ENCODE measurements at regions not wholly inside any gene's neighbourhood (a gene's known extent, or its start where the extent isn't known, plus 50 kb on each side); places are given as distances from the start of the nearest gene placed in this dataset.

DNA sequence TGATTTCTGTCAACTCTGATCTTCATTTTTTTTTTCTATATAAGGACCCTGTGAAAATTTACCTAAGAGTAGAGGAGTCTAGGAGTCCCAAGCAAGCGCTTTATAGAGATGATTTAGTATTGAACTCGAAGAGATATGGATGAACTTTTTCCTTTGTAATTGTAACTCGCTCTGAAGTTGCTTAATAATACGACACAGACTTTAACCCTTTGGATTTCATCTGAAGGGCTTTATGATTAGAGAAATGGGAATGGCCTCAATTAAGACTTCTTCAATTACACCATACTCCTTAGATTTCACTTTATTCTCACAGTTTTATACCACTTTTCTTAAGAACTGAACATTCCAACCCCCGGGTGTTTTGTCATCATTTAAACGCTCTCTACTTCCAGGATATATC, 647.7 kb downstream of the HTR1A start (continued):
- no peak for TF ChIP-seq ZNF121 (CRISPR knock-in tag; IDR thresholded peaks at IDR 0.05)
- no peak for TF ChIP-seq ZNF138 (CRISPR knock-in tag; conservative IDR thresholded peaks at IDR 0.05)

DNA sequence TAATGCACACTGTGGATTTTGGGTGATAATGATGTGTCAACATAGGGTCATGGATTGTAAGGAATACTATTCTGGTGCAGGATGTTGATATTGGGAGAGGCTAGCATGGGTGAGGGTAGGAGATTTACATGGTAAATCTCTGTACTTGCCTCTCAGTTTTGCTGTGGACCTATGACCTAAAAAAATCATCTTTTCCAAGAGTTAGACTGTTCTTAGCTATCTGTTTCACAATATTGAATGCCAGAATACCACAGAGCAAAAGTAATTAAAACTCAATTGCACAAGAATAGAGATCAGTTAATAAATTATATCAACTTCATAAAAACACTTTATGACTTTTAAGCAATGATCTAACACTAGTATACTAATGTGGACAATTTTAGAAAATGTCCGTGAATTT, 651.6 kb downstream of the HTR1A start:
- DNase-seq (ENCODE audit: low spot score) (no peak), ATAC-seq (no peak)
- no peaks in the 10 kb centered on the region for H3K4me1 Mint-ChIP-seq
- H3K4me3 Mint-ChIP-seq, result no peak overlapping the region
- TF ChIP-seq, protein P1, sequence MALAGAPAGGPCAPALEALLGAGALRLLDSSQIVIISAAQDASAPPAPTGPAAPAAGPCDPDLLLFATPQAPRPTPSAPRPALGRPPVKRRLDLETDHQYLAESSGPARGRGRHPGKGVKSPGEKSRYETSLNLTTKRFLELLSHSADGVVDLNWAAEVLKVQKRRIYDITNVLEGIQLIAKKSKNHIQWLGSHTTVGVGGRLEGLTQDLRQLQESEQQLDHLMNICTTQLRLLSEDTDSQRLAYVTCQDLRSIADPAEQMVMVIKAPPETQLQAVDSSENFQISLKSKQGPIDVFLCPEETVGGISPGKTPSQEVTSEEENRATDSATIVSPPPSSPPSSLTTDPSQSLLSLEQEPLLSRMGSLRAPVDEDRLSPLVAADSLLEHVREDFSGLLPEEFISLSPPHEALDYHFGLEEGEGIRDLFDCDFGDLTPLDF (CRISPR knock-in tag; IDR thresholded peaks at IDR 0.05), result no peak
- TF ChIP-seq, protein P2, sequence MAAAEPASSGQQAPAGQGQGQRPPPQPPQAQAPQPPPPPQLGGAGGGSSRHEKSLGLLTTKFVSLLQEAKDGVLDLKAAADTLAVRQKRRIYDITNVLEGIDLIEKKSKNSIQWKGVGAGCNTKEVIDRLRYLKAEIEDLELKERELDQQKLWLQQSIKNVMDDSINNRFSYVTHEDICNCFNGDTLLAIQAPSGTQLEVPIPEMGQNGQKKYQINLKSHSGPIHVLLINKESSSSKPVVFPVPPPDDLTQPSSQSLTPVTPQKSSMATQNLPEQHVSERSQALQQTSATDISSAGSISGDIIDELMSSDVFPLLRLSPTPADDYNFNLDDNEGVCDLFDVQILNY (CRISPR knock-in tag; IDR thresholded peaks at IDR 0.05), result no peak
- TF ChIP-seq GRHL2 (CRISPR knock-in tag; IDR thresholded peaks at IDR 0.05; ENCODE audit: insufficient replicate concordance, severe bottlenecking), result no peak
- TF ChIP-seq, protein P3, sequence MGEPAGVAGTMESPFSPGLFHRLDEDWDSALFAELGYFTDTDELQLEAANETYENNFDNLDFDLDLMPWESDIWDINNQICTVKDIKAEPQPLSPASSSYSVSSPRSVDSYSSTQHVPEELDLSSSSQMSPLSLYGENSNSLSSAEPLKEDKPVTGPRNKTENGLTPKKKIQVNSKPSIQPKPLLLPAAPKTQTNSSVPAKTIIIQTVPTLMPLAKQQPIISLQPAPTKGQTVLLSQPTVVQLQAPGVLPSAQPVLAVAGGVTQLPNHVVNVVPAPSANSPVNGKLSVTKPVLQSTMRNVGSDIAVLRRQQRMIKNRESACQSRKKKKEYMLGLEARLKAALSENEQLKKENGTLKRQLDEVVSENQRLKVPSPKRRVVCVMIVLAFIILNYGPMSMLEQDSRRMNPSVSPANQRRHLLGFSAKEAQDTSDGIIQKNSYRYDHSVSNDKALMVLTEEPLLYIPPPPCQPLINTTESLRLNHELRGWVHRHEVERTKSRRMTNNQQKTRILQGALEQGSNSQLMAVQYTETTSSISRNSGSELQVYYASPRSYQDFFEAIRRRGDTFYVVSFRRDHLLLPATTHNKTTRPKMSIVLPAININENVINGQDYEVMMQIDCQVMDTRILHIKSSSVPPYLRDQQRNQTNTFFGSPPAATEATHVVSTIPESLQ (CRISPR knock-in tag; IDR thresholded peaks at IDR 0.05), result no peak
- TF ChIP-seq, protein P4, sequence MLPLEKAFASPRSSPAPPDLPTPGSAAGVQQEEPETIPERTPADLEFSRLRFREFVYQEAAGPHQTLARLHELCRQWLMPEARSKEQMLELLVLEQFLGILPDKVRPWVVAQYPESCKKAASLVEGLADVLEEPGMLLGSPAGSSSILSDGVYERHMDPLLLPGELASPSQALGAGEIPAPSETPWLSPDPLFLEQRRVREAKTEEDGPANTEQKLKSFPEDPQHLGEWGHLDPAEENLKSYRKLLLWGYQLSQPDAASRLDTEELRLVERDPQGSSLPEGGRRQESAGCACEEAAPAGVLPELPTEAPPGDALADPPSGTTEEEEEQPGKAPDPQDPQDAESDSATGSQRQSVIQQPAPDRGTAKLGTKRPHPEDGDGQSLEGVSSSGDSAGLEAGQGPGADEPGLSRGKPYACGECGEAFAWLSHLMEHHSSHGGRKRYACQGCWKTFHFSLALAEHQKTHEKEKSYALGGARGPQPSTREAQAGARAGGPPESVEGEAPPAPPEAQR (CRISPR knock-in tag; IDR thresholded peaks at IDR 0.05), result no peak
- no peak for TF ChIP-seq PRRX2 (CRISPR knock-in tag; IDR thresholded peaks at IDR 0.05)
- TF ChIP-seq, protein P5, sequence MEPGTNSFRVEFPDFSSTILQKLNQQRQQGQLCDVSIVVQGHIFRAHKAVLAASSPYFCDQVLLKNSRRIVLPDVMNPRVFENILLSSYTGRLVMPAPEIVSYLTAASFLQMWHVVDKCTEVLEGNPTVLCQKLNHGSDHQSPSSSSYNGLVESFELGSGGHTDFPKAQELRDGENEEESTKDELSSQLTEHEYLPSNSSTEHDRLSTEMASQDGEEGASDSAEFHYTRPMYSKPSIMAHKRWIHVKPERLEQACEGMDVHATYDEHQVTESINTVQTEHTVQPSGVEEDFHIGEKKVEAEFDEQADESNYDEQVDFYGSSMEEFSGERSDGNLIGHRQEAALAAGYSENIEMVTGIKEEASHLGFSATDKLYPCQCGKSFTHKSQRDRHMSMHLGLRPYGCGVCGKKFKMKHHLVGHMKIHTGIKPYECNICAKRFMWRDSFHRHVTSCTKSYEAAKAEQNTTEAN (CRISPR knock-in tag; IDR thresholded peaks at IDR 0.05), result no peak
- TF ChIP-seq, protein P6, sequence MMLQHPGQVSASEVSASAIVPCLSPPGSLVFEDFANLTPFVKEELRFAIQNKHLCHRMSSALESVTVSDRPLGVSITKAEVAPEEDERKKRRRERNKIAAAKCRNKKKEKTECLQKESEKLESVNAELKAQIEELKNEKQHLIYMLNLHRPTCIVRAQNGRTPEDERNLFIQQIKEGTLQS (CRISPR knock-in tag; conservative IDR thresholded peaks at IDR 0.05), result no peak
- TF ChIP-seq ESRRA (CRISPR knock-in tag; IDR thresholded peaks at IDR 0.05; ENCODE audit: borderline replicate concordance), result no peak
- TF ChIP-seq, protein P7, sequence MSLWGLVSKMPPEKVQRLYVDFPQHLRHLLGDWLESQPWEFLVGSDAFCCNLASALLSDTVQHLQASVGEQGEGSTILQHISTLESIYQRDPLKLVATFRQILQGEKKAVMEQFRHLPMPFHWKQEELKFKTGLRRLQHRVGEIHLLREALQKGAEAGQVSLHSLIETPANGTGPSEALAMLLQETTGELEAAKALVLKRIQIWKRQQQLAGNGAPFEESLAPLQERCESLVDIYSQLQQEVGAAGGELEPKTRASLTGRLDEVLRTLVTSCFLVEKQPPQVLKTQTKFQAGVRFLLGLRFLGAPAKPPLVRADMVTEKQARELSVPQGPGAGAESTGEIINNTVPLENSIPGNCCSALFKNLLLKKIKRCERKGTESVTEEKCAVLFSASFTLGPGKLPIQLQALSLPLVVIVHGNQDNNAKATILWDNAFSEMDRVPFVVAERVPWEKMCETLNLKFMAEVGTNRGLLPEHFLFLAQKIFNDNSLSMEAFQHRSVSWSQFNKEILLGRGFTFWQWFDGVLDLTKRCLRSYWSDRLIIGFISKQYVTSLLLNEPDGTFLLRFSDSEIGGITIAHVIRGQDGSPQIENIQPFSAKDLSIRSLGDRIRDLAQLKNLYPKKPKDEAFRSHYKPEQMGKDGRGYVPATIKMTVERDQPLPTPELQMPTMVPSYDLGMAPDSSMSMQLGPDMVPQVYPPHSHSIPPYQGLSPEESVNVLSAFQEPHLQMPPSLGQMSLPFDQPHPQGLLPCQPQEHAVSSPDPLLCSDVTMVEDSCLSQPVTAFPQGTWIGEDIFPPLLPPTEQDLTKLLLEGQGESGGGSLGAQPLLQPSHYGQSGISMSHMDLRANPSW (CRISPR knock-in tag; conservative IDR thresholded peaks at IDR 0.05; ENCODE audit: low read depth), result no peak
- TF ChIP-seq, protein P8, sequence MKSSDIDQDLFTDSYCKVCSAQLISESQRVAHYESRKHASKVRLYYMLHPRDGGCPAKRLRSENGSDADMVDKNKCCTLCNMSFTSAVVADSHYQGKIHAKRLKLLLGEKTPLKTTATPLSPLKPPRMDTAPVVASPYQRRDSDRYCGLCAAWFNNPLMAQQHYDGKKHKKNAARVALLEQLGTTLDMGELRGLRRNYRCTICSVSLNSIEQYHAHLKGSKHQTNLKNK (CRISPR knock-in tag; IDR thresholded peaks at IDR 0.05), result no peak
- no peak for TF ChIP-seq OVOL2 (CRISPR knock-in tag; IDR thresholded peaks at IDR 0.05; ENCODE audit: borderline replicate concordance)
- no peak for TF ChIP-seq IRF2 (CRISPR knock-in tag; IDR thresholded peaks at IDR 0.05; ENCODE audit: borderline replicate concordance, low read depth)
- TF ChIP-seq ZNF396 (CRISPR knock-in tag; IDR thresholded peaks at IDR 0.05; ENCODE audit: borderline replicate concordance), result no peak
- TF ChIP-seq, protein P9, sequence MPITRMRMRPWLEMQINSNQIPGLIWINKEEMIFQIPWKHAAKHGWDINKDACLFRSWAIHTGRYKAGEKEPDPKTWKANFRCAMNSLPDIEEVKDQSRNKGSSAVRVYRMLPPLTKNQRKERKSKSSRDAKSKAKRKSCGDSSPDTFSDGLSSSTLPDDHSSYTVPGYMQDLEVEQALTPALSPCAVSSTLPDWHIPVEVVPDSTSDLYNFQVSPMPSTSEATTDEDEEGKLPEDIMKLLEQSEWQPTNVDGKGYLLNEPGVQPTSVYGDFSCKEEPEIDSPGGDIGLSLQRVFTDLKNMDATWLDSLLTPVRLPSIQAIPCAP (CRISPR knock-in tag; IDR thresholded peaks at IDR 0.05), result no peak
- no peak for TF ChIP-seq ZBTB21 (CRISPR knock-in tag; IDR thresholded peaks at IDR 0.05; ENCODE audit: borderline replicate concordance)
- TF ChIP-seq ZNF138 (CRISPR knock-in tag; conservative IDR thresholded peaks at IDR 0.05), result no peak
- TF ChIP-seq ZNF121 (CRISPR knock-in tag; IDR thresholded peaks at IDR 0.05), result no peak
- TF ChIP-seq, protein P10, sequence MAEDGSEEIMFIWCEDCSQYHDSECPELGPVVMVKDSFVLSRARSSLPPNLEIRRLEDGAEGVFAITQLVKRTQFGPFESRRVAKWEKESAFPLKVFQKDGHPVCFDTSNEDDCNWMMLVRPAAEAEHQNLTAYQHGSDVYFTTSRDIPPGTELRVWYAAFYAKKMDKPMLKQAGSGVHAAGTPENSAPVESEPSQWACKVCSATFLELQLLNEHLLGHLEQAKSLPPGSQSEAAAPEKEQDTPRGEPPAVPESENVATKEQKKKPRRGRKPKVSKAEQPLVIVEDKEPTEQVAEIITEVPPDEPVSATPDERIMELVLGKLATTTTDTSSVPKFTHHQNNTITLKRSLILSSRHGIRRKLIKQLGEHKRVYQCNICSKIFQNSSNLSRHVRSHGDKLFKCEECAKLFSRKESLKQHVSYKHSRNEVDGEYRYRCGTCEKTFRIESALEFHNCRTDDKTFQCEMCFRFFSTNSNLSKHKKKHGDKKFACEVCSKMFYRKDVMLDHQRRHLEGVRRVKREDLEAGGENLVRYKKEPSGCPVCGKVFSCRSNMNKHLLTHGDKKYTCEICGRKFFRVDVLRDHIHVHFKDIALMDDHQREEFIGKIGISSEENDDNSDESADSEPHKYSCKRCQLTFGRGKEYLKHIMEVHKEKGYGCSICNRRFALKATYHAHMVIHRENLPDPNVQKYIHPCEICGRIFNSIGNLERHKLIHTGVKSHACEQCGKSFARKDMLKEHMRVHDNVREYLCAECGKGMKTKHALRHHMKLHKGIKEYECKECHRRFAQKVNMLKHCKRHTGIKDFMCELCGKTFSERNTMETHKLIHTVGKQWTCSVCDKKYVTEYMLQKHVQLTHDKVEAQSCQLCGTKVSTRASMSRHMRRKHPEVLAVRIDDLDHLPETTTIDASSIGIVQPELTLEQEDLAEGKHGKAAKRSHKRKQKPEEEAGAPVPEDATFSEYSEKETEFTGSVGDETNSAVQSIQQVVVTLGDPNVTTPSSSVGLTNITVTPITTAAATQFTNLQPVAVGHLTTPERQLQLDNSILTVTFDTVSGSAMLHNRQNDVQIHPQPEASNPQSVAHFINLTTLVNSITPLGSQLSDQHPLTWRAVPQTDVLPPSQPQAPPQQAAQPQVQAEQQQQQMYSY (CRISPR knock-in tag; IDR thresholded peaks at IDR 0.05), result no peak
- TF ChIP-seq CREM (CRISPR knock-in tag; IDR thresholded peaks at IDR 0.05), result no peak
- H3K36me3 Mint-ChIP-seq, result no peaks in the 10 kb centered on the region
- no peaks in the 10 kb centered on the region for H3K27me3 Mint-ChIP-seq (ENCODE audit: low read depth)
- no peak overlapping the region for H3K27ac Mint-ChIP-seq
- CTCF ChIA-PET, result no interaction called here
- POLR2A ChIA-PET, result no interaction called here
- H3K9me3 Mint-ChIP-seq, result no peaks in the 10 kb centered on the region
